ENCODE measurements at regions not wholly inside any gene's neighbourhood (a gene's known extent, or its start where the extent isn't known, plus 50 kb on each side); places are given as distances from the start of the nearest gene placed in this dataset.

- H3K9me3 ChIP-seq (ENCODE audit: control insufficient read depth, insufficient read depth, low read length), result no peaks in the 10 kb centered on the region
- no peak overlapping the region for H3K27ac ChIP-seq (ENCODE audit: low read depth, low read length)
- no peaks in the 10 kb centered on the region for H3K79me2 ChIP-seq (ENCODE audit: control insufficient read depth, low read length)
- no peaks in the 10 kb centered on the region for H3K9me2 ChIP-seq (replicated peaks; ENCODE audit: control insufficient read depth, low read length)
- H3K4me1 ChIP-seq (ENCODE audit: control insufficient read depth, low read length), result no peaks in the 10 kb centered on the region
- H4K20me1 ChIP-seq (ENCODE audit: control insufficient read depth, insufficient read depth, low read depth, low read length), result no peaks in the 10 kb centered on the region
- H3K4me3 ChIP-seq (ENCODE audit: low read length), result no peak overlapping the region
- no peaks in the 10 kb centered on the region for H3K36me3 ChIP-seq (ENCODE audit: control insufficient read depth, low read length)
- no peak for TF ChIP-seq EZH2phosphoT487 (IDR thresholded peaks at IDR 0.05; ENCODE audit: borderline replicate concordance, low read length)
- TF ChIP-seq CTCF (IDR thresholded peaks at IDR 0.05; ENCODE audit: low read depth, low read length, poor library complexity, severe bottlenecking), result no peak
- no peak overlapping the region for H3K4me2 ChIP-seq (ENCODE audit: low read length)
- peaks cover 3% of the 10 kb centered on the region; the same call in 1 of the 2 replicates for H3K27me3 ChIP-seq (ENCODE audit: control insufficient read depth, low read length)
- H3F3A ChIP-seq (ENCODE audit: control insufficient read depth, insufficient read depth), result no peaks in the 10 kb centered on the region
These were observed 208.3 kb downstream of the DNAJB9 start for GRCh38 chr7:108777966-108778365.

- no peaks in the 10 kb centered on the region for H4K20me1 ChIP-seq (ENCODE audit: control insufficient read depth, insufficient read depth, low read depth, low read length)
- H3K4me1 ChIP-seq (ENCODE audit: control insufficient read depth, low read length), result no peaks in the 10 kb centered on the region
- H3K27me3 ChIP-seq (ENCODE audit: control insufficient read depth, low read length), result no peaks in the 10 kb centered on the region
- H3K79me2 ChIP-seq (ENCODE audit: control insufficient read depth, low read length), result no peaks in the 10 kb centered on the region
- H3K27ac ChIP-seq (ENCODE audit: low read depth, low read length), result no peak overlapping the region
- no peaks in the 10 kb centered on the region; the same call in 1 of the 2 replicates for H3K9me2 ChIP-seq (replicated peaks; ENCODE audit: control insufficient read depth, low read length)
- H3K36me3 ChIP-seq (ENCODE audit: control insufficient read depth, low read length), result no peaks in the 10 kb centered on the region
- TF ChIP-seq CTCF (IDR thresholded peaks at IDR 0.05; ENCODE audit: low read depth, low read length, poor library complexity, severe bottlenecking) (no peak), EZH2phosphoT487 (IDR thresholded peaks at IDR 0.05; ENCODE audit: borderline replicate concordance, low read length) (no peak)
- H3F3A ChIP-seq (ENCODE audit: control insufficient read depth, insufficient read depth), result no peaks in the 10 kb centered on the region
- no peak overlapping the region for H3K4me3 ChIP-seq (ENCODE audit: low read length)
- 0 out of 2 replicates have a peak, but pooled peaks cover 6% of the 10 kb centered on the region for H3K9me3 ChIP-seq (ENCODE audit: control insufficient read depth, insufficient read depth, low read length)
- H3K4me2 ChIP-seq (ENCODE audit: low read length), result no peak overlapping the region
These were observed 219.8 kb downstream of the DNAJB9 start for GRCh38 chr7:108789451-108789850.

- H3K27ac ChIP-seq (ENCODE audit: low read depth, low read length), result no peak overlapping the region
- TF ChIP-seq EZH2phosphoT487 (IDR thresholded peaks at IDR 0.05; ENCODE audit: borderline replicate concordance, low read length) (no peak), CTCF (IDR thresholded peaks at IDR 0.05; ENCODE audit: low read depth, low read length, poor library complexity, severe bottlenecking) (no peak)
- H3K36me3 ChIP-seq (ENCODE audit: control insufficient read depth, low read length), result no peaks in the 10 kb centered on the region
- H3K79me2 ChIP-seq (ENCODE audit: control insufficient read depth, low read length), result no peaks in the 10 kb centered on the region
- no peaks in the 10 kb centered on the region for H3K4me1 ChIP-seq (ENCODE audit: control insufficient read depth, low read length)
- no peaks in the 10 kb centered on the region for H3K27me3 ChIP-seq (ENCODE audit: control insufficient read depth, low read length)
- 0 out of 2 replicates have a peak, but pooled peaks cover 6% of the 10 kb centered on the region for H3K9me3 ChIP-seq (ENCODE audit: control insufficient read depth, insufficient read depth, low read length)
- no peaks in the 10 kb centered on the region for H3F3A ChIP-seq (ENCODE audit: control insufficient read depth, insufficient read depth)
- H3K9me2 ChIP-seq (replicated peaks; ENCODE audit: control insufficient read depth, low read length), result no peaks in the 10 kb centered on the region; the same call in 1 of the 2 replicates
- no peak overlapping the region for H3K4me2 ChIP-seq (ENCODE audit: low read length)
- H4K20me1 ChIP-seq (ENCODE audit: control insufficient read depth, insufficient read depth, low read depth, low read length), result no peaks in the 10 kb centered on the region
- H3K4me3 ChIP-seq (ENCODE audit: low read length), result no peak overlapping the region
These were observed 224.8 kb downstream of the DNAJB9 start for GRCh38 chr7:108794466-108794865.
